Activated T-helper 2 cell treated with anti-CD3 and anti-CD28 coated beads, Interferon-gamma antibody, Interleukin-2, Interleukin-4, amounts not matched to agents 10 μg/mL and 5 μg/mL and 100 μg/mL, durations not matched to agents 14 hours and 24 hours and 36 hours (primary cell): ENCODE measurements at regions not wholly inside any gene's neighbourhood (a gene's known extent, or its start where the extent isn't known, plus 50 kb on each side); places are given as distances from the start of the nearest gene placed in this dataset.

ENCODE experiments used
- DNase-seq: peaks from one replicate; pipeline ENCODE4 v3.0.0; 2021; ENCODE audit warnings: low spot score
- H3K27ac Mint-ChIP-seq: one replicate; pipeline ENCODE4 v1.8.0; 2021; ENCODE audit warnings: mixed read lengths
- H3K27me3 Mint-ChIP-seq: one replicate; pipeline ENCODE4 v1.8.0; 2021; ENCODE audit warnings: low read depth, mixed read lengths
- H3K36me3 Mint-ChIP-seq: one replicate; pipeline ENCODE4 v1.8.0; 2021; ENCODE audit warnings: low read depth, mixed read lengths
- H3K4me1 Mint-ChIP-seq: one replicate; pipeline ENCODE4 v1.8.0; 2021; ENCODE audit warnings: low read depth, mixed read lengths
- H3K4me3 Mint-ChIP-seq: one replicate; pipeline ENCODE4 v1.8.0; 2021; ENCODE audit warnings: low read depth, mild to moderate bottlenecking, moderate library complexity, mixed read lengths
- H3K9me3 Mint-ChIP-seq: one replicate; pipeline ENCODE4 v1.8.0; 2021; ENCODE audit warnings: mixed read lengths
- intact Hi-C: fragments of 100-400 bp; cut with micrococcal nuclease; formaldehyde crosslinking; loops from one replicate; pipeline ENCODE4 v1.15.1; 2023

GRCh38 chr6:14429396-14429795 is 311.8 kb downstream of the CD83 start:
- peaks cover 5% of the 10 kb centered on the region for H3K36me3 Mint-ChIP-seq
- intact Hi-C loops = loop anchor here (10.0 kb wide), 1 partner anchor 875 kb away; no protein-coding TSS in a partner anchor
- no peak overlapping the region for H3K27ac Mint-ChIP-seq
- H3K4me3 Mint-ChIP-seq = no peak overlapping the region
- peaks cover 33% of the 10 kb centered on the region for H3K4me1 Mint-ChIP-seq
- peaks cover 10% of the 10 kb centered on the region for H3K9me3 Mint-ChIP-seq
- H3K27me3 Mint-ChIP-seq = no peaks in the 10 kb centered on the region
- DNase-seq = no peak

GRCh38 chr6:14430218-14430617 is 312.6 kb downstream of the CD83 start:
- Mint-ChIP-seq H3K36me3 (peaks cover 3% of the 10 kb centered on the region), H3K9me3 (peaks cover 13% of the 10 kb centered on the region), H3K4me1 (peaks cover 25% of the 10 kb centered on the region), H3K27me3 (no peaks in the 10 kb centered on the region), H3K27ac (no peak overlapping the region), H3K4me3 (no peak overlapping the region)
- DNase-seq = no peak
- intact Hi-C loops = no loop called here

- no peak overlapping the region for H3K4me3 Mint-ChIP-seq
- H3K4me1 Mint-ChIP-seq = peaks cover 15% of the 10 kb centered on the region
- H3K36me3 Mint-ChIP-seq = peaks cover 3% of the 10 kb centered on the region
- peaks cover 13% of the 10 kb centered on the region for H3K9me3 Mint-ChIP-seq
- no peak for DNase-seq
- H3K27me3 Mint-ChIP-seq = no peaks in the 10 kb centered on the region
- intact Hi-C loops = no loop called here
- no peak overlapping the region for H3K27ac Mint-ChIP-seq
Measured at GRCh38 chr6:14431385-14432330, 314.1 kb downstream of the CD83 start.

DNA sequence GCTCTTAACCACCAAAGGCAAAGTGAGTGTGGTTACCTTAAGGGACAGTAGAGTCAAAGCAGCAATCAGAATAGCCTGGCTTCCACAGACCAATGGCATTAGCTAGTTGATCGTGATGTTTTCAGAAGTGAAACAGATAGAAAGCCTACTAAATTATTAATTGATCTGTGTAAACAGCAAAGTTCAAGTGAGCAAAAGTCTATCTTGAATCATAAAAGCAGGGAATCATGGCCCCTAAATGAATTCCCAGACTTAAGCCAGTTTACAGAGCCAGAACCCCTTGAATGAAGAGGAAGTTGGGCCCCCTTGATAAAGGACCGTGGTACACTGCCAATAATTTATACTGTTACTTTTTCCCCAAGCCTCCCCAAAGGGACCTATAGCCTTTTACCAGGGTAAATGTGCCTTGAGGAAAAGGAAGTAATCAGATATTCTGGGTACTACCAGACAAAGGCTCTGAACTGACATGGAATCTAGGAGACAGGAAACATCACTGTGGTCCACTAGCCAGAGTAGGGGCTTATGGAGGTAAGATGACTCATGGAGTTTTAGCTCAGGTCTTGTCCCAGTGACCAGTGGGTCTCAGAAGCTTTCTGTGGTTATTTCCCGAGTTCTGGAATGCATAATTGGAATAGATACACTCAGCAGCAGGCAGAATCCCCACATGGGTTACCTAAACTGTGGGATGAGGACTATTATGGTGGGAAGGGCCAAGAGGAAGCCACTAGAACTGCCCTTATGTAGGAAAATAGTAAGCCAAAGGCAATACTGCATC is 317.5 kb downstream of the CD83 start:
- Mint-ChIP-seq H3K4me3 (no peak overlapping the region), H3K27ac (no peak overlapping the region), H3K36me3 (peaks cover 3% of the 10 kb centered on the region), H3K4me1 (peaks cover 7% of the 10 kb centered on the region), H3K27me3 (no peaks in the 10 kb centered on the region), H3K9me3 (peaks cover 13% of the 10 kb centered on the region)
- DNase-seq = no peak
- intact Hi-C loops = no loop called here

DNA sequence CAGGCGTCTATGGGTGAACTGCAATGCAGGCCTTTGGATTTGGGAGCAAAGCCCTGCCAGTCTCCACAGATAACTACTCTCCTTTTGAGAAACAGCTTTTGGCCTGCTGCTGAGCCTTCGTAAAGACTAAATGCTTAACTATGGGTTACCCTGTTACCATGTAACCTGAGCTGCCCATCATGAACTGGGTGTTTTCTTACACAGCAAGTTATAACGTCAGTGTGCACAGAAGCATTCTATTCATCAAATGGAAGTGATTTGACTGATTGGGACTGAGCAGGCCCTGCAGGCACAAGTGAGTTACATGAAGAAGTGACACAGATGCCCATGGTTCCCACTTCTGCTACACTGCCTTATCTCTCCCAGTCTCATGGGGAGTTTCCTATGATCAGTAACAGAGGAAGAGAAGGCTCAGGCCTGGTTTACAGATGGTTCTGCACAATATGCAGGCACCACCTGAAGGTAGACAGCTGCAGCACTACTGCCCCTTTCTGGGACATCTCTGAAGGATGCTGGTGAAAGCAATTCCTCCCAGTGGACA is 319.1 kb downstream of the CD83 start:
- H3K4me3 Mint-ChIP-seq = no peak overlapping the region
- peaks cover 13% of the 10 kb centered on the region for H3K9me3 Mint-ChIP-seq
- intact Hi-C loops = no loop called here
- H3K27me3 Mint-ChIP-seq = no peaks in the 10 kb centered on the region
- H3K4me1 Mint-ChIP-seq = peaks cover 7% of the 10 kb centered on the region
- peaks cover 3% of the 10 kb centered on the region for H3K36me3 Mint-ChIP-seq
- no peak for DNase-seq
- H3K27ac Mint-ChIP-seq = no peak overlapping the region

GRCh38 chr6:14439419-14439818 is 321.8 kb downstream of the CD83 start:
- H3K9me3 Mint-ChIP-seq = peaks cover 2% of the 10 kb centered on the region
- H3K36me3 Mint-ChIP-seq = no peaks in the 10 kb centered on the region
- H3K27ac Mint-ChIP-seq = no peak overlapping the region
- DNase-seq = no peak
- intact Hi-C loops = no loop called here
- no peak overlapping the region for H3K4me3 Mint-ChIP-seq
- no peaks in the 10 kb centered on the region for H3K27me3 Mint-ChIP-seq
- H3K4me1 Mint-ChIP-seq = peaks cover 11% of the 10 kb centered on the region

GRCh38 chr6:14440215-14440910 is 322.8 kb downstream of the CD83 start:
- Mint-ChIP-seq H3K27me3 (no peaks in the 10 kb centered on the region), H3K4me3 (no peak overlapping the region), H3K4me1 (peaks cover 18% of the 10 kb centered on the region), H3K27ac (no peak overlapping the region), H3K36me3 (peaks cover under 1% of the 10 kb centered on the region), H3K9me3 (no peaks in the 10 kb centered on the region)
- no peak for DNase-seq
- intact Hi-C loops = no loop called here

GRCh38 chr6:14440940-14441781 is 323.6 kb downstream of the CD83 start:
- no peaks in the 10 kb centered on the region for H3K27me3 Mint-ChIP-seq
- H3K4me1 Mint-ChIP-seq = peaks cover 24% of the 10 kb centered on the region
- H3K9me3 Mint-ChIP-seq = no peaks in the 10 kb centered on the region
- no peak overlapping the region for H3K27ac Mint-ChIP-seq
- DNase-seq = no peak
- peaks cover 6% of the 10 kb centered on the region for H3K36me3 Mint-ChIP-seq
- intact Hi-C loops = no loop called here
- H3K4me3 Mint-ChIP-seq = no peak overlapping the region

DNA sequence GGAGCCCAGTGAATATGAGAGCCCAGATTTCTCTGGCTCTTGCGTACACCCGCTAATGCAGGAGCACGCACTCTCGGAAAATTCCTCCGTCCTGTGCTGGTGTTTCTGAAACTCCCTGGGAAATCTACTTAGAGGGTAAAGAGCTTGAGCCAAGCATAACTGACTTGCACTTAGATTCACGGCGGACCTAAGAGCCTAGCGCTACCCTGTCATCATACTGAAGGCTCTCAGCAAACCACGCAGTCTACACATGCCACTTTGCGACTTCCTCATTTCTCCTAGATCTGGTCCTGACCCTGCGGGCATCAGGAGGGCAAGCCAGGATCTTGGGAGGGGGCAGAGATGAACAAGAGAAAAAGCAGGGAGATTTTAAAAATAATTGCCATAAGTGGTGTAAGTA is 324.7 kb downstream of the CD83 start:
- Mint-ChIP-seq H3K36me3 (peaks cover 13% of the 10 kb centered on the region), H3K27me3 (no peaks in the 10 kb centered on the region), H3K4me1 (peaks cover 28% of the 10 kb centered on the region), H3K9me3 (peaks cover 4% of the 10 kb centered on the region), H3K4me3 (no peak overlapping the region), H3K27ac (no peak overlapping the region)
- DNase-seq = no peak
- intact Hi-C loops = no loop called here

- H3K9me3 Mint-ChIP-seq = peaks cover 19% of the 10 kb centered on the region
- H3K36me3 Mint-ChIP-seq = peaks cover 28% of the 10 kb centered on the region
- intact Hi-C loops = no loop called here
- H3K4me3 Mint-ChIP-seq = no peak overlapping the region
- H3K27me3 Mint-ChIP-seq = no peaks in the 10 kb centered on the region
- H3K27ac Mint-ChIP-seq = no peak overlapping the region
- no peak for DNase-seq
- peaks cover 42% of the 10 kb centered on the region for H3K4me1 Mint-ChIP-seq
Measured at GRCh38 chr6:14443629-14444268, 326.2 kb downstream of the CD83 start.

- no peak overlapping the region for H3K27ac Mint-ChIP-seq
- H3K36me3 Mint-ChIP-seq = peaks cover 29% of the 10 kb centered on the region
- H3K4me3 Mint-ChIP-seq = no peak overlapping the region
- H3K27me3 Mint-ChIP-seq = no peaks in the 10 kb centered on the region
- peaks cover 20% of the 10 kb centered on the region for H3K9me3 Mint-ChIP-seq
- no peak for DNase-seq
- intact Hi-C loops = no loop called here
- peaks cover 48% of the 10 kb centered on the region for H3K4me1 Mint-ChIP-seq
Measured at GRCh38 chr6:14444295-14444972, 326.9 kb downstream of the CD83 start.
